HG02642 (cell line): ENCODE measurements at regions not wholly inside any gene's neighbourhood (a gene's known extent, or its start where the extent isn't known, plus 50 kb on each side); places are given as distances from the start of the nearest gene placed in this dataset.
"Not testable (repeated sequence)": the region's sequence is repeated elsewhere in the genome, so short reads cannot be mapped to it uniquely, and the experiment has no call there.

Source experiments
- ATAC-seq: cut with Tn5 transposase; IDR thresholded peaks from one replicate; pipeline ENCODE4 v1.9.1; 2021; ENCODE audit warnings: mild to moderate bottlenecking; ENCODE audit not compliant: unreplicated experiment, poor library complexity

- ATAC-seq: no peak
Observed at GRCh38 chr2:3116371-3116770, 261.2 kb downstream of the EIPR1 start.

- no peak for ATAC-seq
Observed at GRCh38 chr2:3115301-3116042, 262.1 kb downstream of the EIPR1 start.

- ATAC-seq: no peak
Observed at GRCh38 chr2:3114406-3115185, 263.0 kb downstream of the EIPR1 start.

DNA sequence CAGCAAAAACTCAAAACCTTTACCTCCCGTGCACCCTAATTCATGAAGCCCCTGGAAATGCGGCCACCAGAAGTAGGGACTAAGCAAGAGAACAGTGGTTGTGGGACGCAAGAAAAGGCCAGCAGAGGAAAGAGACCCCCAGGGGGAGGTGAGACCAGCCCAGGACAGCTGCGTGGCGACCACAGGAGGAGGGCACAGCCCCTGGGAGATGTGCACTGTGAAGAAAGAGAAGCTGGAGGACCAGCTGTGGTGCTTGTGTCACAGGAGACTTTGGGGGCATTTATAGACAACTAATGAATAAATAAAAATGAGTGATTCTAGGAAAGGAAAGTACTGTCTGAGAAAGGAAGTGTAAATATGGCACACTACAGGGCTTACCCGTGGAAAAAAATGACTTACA lies 263.8 kb downstream of the EIPR1 start:
- ATAC-seq: no peak

GRCh38 chr2:3113122-3113521 lies 264.5 kb downstream of the EIPR1 start:
- no peak for ATAC-seq

GRCh38 chr2:3112553-3112952 lies 265.1 kb downstream of the EIPR1 start:
- no peak for ATAC-seq

DNA sequence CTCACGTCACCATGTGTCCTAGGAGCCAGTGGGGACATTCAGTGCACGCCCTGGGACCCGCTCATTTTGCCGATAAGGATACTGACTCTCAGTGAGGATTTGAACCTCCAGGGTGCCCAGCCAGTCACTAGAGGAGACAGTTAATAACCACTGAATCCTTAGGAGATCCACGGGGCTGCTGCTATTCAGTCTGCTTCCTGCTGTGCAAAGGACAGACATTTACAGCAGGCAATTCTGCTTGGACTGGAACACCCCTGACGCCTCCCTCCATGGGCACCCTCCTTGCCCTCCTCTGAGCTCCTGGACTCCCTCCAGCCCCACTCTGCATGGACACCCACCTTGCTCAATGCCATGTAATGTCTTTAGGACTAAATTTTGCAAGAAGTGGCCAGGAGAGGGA lies 265.5 kb downstream of the EIPR1 start:
- no peak for ATAC-seq

DNA sequence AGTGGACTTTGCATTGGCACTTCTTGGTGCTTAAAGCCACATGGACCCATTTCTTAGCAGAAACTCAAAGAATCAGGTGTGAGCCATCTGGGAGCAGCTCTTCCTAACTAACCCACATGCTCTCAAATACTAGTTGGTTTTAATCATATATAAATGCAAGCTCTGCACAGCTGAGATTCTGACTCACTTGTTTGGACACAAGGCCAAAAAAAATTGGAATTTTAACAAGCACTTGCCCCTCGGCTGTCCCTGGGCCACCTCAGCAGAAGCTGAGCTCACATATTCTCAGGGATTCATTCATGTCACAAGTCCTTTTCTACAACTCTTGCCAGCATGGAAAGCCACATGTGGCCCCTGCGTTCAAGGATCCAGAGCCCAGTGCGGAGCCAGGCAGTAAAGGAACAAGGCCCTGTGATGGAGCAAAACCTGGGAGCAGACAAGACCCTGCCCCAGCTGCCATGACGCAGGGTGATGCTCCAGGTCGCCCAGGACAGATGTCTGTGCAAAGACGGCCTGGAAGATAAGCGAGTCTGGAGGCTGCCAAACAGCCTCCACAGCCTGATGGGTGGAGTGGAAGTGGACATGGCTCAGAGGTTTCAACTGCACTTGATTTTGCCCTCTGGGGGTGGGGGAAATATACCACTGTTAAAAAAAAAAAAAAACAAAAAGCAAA lies 266.5 kb downstream of the EIPR1 start:
- no peak for ATAC-seq

DNA sequence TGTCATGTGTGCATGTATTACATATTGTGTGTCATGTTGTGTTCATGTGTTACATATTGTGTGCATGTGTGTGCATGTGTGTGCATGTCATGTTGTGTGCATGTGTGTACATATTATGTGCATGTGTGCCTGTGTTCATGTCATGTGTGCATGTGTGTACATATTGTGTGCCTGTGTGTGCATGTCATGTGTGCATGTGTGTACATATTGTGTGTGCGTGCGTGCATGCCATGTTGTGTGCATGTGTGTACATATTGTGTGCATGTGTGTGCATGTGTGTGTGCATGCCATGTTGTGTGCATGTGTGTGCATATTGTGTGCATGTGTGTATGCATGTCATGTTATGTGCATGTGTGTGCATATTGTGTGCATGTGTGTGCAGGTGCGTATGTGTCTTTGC lies 267.1 kb downstream of the EIPR1 start:
- ATAC-seq: no peak

GRCh38 chr2:3108710-3109702 lies 268.6 kb downstream of the EIPR1 start:
- ATAC-seq: no peak

DNA sequence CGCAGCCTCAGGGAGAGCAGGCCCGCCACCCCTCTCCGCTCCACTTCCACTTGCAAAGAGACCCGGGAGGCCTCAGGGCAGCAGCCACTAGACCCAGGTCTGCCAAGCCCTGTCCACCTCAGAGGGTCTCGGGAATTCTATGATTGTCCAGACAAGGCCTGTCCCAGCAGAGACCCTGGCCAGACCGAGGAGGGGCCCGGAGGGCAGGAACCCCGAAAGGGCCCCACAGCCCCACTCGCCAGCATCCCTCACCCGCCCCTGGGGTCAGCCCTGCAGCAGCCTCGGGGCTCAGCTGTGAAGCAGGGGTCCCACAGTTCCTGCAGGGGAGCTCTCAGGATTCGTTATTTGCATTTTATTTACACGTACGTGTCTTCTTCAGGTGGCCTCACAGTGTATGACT lies 269.5 kb downstream of the EIPR1 start:
- no peak for ATAC-seq

DNA sequence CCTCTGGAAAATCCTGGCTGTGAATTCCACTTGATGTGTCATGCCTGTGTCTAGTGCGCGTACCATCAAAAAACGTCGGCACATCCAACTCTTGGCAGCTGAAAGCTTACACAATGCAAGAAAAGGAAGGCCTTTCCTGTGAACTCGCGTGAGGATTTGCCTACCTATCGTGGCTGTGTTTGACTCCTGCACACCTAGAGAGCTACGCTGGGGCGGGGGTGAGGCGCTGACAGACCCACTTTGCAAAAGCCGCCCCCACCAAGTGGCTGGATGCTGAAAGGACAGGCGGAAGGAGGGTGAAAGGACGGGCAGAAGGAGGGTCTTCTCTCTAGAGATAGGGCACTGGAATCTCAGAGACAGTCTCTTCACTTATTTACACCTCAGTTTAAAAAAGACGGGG lies 270.1 kb downstream of the EIPR1 start:
- ATAC-seq: no peak

DNA sequence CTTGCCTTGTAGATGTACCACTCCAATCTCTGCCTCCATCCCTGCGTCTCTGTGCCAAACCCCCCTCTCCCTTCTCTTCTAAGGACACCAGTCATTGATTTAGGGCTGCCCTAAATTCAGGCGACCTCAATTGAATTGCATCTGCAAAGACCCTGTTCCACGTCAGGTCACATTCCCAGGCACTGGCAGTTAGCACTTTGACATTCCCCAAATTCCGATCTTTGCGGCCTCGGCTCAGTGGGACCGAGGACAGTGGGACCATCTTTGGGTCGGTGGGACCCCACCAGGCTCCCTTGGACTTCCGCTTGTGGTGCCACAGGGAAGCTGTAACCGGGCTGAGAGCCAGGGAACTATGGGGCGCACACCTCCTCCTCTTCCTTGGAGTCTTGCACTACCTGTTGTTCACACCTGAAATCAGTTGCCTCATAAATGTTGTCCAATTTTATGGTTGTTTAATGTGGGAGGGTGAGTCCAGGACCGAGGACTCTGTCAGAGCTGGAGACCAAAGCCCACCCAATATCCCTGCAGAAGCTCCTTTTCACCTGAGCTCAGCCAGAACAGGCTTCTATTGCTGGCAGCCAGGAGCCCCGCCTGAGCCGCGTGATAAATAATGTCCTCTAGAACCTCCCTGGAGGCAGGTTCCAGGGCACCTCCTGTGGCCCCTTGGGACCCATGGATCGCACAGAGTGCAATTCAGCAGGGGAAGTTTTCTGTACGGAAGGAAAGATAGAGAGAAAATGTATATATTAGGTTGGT lies 271.6 kb downstream of the EIPR1 start:
- no peak for ATAC-seq

DNA sequence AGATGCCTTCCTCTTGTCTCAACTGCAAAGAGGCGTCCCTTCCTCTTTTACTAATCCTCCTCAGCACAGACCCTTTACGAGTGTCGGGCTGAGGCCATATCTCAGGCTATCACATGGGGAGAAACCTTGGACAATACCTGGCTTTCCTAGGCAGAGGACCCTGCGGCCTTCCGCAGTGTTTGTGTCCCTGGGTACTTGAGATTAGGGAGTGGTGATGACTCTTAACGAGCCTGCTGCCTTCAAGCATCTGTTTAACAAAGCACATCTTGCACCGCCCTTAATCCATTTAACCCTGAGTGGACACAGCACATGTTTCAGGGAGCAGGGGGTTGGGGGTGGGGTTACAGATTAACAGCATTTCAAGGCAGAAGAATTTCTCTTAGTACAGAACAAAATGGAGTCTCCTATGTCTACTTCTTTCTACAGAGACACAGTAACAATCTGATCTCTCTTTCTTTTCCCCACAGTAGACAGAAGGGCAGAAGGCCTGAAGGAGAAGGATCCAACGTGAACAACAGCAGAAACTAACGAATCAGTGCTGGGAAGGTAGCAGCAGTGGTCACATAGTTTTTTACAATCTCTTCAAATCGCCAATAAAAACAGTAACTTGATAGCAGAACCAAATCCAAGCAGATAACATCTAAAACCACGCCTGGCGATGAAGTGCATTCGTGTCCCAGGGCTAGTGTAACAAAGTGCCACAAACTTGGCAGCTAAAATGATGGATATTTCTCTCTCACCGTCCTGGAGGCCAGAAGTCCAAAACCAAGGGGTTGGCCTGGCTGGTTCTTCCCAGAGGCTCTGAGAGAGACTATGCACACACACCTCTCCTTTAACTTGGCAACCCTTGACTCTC lies 272.4 kb downstream of the EIPR1 start:
- ATAC-seq: not testable (repeated sequence)

DNA sequence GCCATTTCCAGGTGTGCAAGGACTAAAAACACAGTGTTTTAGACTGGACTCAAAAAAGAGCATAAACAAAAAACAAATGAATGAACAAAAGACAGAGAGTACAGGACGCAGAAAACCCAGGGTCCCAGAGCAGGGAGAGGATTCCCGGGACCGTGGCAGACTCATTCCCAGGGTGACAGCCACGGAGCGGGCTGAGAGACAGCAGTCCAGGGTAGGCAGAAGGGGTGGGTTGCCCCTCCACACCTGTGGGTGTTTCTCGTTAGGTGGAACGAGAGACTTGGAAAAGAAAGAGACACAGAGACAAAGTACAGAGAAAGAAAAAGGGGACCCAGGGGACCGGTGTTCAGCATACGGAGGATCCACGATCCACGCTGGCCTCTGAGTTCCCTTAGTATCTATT lies 273.4 kb downstream of the EIPR1 start:
- no peak for ATAC-seq

- ATAC-seq: no peak
Observed at GRCh38 chr2:3102922-3103569, 274.6 kb downstream of the EIPR1 start.

DNA sequence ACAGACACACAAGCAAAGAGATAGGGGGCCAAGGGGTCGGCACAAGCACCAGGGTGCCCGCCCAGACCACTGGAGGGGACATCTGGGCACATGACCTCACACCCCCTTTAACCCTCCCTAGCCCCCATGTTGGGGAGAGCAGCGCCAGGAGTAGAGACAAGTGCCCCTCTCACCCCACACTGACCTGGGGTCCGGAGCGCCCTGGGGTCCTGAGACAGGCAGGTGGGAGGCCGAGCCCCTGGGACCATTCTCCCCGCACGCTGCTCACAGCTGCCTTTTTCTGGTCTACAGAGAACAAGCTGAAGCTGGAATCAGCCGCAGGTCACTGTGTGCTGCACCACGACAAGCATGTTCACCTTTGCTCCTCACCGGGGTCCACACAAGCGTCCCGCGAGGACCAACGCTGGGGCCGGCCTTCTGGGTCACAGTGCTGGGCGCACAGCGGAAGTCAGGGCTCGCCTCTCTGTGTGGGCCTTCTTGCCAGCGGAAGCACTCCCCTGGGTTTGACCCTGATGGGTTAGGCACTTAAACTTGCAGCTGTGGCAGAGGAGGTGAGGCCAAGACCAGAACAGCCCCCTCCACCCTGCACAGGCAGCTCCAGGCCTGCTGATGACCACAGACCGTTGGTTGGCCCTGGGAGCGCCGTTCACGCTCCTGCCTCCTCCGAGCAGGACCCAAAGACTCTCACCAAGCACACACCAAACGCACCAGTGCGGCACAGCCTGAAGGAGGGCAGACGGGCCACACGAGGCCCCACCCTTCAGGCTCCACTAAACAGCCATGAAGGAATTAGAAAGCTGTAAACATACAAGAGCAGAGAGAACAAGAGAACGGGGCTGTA lies 275.3 kb downstream of the EIPR1 start:
- no peak for ATAC-seq
